NCI-H2171 treated with DMSO at 0.1 percent for 48 hours (cell line): ENCODE measurements at regions not wholly inside any gene's neighbourhood (a gene's known extent, or its start where the extent isn't known, plus 50 kb on each side); places are given as distances from the start of the nearest gene placed in this dataset.
A peak's percentile ranks its signal among the peaks of the same experiment; 100 is the strongest.

Source experiments
- DNase-seq: peaks from one replicate; lab custom pipeline; 2025; lab: John Stamatoyannopoulos, UW

DNA sequence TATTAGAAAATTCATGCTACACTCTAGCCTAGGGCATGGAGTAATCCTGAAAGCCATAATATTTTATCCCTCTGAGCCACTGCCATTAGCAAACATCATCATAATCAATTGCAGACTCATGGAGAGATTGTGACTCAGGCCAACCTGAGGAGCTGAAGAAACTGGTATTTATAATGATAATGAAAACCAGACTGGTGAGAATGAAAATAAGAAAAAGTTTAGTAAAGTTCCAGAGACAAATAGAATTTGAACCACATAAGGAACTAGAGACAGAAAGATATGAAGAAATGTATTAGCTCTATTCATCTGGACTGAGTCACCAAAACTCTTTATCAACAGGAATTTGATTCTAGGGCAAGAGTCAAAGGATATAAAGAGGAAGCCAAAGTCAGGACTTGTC lies 158.7 kb downstream of the DRD1 start:
- no peak for DNase-seq

DNA sequence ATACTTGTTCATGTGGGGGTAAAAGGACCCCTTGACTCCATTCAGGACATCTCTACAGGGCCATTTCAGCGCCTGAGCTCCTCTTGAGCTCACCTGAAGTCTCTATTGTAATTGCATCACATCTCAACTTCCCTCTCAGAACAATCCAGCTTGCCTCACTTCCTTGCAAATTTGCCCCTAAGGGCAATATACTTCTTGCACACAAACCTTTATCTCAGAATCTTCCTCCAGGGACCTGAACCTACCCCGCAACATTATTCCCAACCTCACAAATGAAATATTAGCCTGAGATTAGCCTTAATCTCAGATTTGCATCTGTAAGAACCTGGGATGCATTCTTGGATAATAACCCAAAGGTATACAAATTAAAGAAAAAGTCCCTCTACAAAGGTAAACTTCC lies 159.2 kb downstream of the DRD1 start:
- DNase-seq = no peak

DNA sequence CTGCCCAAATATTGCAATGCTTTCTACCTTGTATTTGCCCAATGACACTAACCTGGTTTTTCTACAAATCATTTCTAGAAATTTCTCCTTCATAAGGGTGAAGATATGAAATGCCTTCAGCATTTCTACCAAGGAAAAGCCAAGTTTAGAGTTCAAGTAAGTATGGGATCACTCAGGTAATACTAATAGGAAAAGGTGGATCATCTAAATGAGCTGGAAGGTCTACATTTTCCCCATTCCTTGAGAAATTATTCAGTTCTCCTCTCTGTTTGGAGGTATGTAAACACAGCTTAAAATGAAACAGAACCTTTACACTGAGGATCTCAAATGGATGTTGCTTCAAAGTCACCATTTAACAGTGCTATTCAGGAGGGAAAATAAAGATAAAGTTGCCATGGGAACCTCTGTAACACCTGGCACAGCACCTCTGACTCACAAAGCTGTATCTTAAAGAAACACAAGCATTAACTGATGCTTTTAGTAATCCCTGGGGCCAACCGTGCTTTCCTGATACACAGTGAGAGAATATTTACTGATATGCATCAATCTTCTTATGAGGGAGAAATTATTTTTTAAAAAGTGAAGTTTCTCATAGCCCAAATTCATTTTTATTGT lies 161.3 kb downstream of the DRD1 start:
- peak; percentile 18 for DNase-seq

DNA sequence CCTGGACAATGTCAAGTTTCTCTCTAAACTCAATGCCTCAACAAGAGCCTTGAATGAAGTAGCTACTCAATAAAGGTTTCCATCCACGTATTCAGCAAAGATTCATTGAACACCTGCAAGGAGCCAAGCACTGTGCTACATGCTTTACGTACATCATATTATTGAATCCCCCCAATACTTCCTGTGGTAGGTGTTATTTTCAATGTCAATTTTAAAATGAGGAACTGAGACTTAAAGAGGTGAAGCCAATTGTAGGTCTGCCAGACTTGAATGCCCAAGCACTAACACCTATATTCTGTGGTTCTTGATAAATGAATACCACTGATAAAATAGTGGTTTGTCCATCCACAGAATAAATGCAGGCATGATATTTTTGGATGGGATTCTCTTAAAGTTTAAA lies 162.3 kb downstream of the DRD1 start:
- DNase-seq = no peak

DNA sequence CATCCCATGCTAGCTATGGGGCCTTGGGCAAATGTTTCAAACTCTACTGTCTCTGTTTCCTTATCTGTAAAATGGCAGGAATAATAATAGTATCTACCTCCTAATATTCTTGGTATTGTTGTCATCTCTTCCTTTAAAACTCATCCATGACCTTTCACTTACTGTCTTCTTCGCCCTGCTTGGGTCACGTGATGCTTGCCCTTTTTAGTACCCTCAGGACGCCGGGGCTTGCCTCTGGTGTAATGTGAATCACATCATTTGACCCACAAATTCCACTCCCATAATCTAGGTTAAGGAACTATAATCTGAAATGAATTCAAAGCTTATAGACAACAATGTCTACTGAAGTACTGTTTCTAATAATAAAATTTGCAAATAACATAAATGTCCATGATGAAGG lies 162.7 kb downstream of the DRD1 start:
- no peak for DNase-seq

DNA sequence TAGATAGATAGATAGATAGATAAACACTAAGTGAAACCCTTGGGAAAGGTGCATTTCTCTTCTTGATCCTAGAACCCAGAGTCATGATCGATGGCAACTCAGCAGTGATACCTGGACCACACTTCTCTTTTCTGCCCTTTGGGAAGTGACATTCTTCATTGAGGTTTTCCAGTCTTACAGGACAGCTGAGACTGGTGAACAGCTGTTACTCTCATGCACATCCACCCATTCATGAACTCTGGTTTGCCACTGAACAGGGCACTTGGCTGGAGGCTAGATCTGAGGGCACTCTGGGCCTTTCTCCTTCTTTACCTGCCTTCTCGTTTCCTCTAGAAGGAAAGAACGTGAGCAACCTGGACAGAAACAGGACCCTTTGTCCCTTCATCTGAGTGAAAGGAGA lies 164.5 kb downstream of the DRD1 start:
- DNase-seq = no peak

DNA sequence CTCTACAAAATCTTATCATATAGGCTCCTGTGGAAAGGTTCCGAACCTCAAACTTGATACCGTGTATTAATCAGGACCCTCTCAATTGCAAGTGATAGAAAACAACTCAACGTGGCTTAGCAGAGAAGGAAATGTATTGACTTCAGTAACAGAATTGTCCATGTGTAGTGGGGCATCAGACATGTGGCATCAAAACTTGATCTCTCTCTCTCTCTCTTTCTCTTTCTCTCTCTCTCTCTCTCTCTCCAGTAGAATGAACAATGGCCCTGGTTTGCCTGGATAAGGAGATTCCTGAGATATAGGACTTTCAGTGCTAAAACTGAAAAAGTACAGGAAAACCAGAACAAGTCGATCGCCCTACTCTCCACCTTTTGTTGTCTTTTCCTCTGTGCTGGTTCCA lies 168.2 kb downstream of the DRD1 start:
- DNase-seq = no peak

DNA sequence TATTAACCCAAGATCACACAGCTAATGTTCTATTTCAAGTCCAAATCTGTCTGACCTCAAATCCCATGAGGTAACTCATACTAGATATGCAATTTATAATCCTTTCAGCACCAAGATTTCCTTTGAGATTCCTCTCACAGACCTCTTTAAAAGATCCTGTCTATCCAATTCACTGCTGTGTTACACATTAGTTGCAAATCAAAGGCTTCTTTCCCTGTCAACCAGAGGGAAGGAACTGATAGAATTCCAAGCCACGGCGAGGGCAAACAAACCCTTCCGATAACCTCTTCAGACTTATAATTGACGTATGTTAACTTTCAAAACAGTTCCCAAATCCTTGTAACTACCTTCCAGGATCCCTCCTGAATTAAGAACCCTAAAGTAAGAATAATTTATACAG lies 168.9 kb downstream of the DRD1 start:
- no peak for DNase-seq

DNA sequence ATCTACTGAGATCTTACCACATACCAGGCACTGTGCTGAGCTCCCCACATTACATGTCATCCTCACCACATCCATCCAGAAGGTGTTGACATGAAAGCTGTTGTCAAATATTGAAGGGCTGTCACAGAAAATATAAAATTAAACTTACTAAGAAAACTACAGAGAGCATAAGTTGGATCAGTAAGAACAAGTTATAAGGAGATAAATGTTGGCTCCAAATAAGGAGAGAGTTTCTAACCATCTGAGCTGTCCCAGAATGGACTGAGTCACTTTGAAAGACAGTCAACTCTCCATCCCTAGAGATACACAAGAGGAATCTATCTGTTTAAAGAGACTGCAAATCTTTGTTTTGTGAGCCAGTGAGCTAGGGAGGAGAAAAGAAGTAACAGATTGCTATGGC lies 169.8 kb downstream of the DRD1 start:
- DNase-seq = no peak

DNA sequence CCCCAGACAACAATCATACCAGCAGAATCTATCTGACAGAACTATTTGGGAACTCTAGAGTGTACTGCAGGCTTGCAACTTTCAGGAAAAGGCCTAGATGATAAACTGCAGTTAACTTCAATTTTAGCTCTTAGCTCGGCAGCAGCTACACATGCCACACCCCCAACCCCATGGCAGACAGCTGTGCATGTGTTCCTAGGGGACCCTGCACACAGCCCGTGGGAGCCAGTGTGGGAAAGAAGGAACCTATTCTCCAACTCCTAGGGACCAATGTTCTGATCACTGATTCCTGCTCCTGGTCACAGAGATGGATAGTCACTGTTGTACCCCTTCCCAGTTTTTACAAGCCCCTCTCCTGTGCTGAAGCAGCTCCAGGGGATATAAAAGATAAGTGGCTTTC lies 179.6 kb downstream of the DRD1 start:
- no peak for DNase-seq

DNA sequence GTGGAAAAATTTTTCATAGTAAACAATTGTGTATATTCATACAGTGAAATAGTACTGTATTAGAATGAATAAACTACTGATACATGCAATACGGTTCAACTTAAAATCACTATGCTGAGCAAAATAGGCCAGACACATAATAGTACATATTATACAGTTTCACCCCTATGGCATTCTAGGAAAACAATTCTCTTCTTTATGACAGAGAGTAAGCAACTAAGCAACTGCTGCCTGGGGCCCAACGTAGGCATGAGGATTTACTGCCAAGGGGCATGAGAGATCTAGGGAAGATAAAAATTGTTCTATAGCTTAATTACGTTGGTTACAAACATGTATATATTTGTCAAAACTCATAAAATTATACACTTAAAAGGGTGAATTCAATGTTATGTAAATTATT lies 180.2 kb downstream of the DRD1 start:
- no peak for DNase-seq

DNA sequence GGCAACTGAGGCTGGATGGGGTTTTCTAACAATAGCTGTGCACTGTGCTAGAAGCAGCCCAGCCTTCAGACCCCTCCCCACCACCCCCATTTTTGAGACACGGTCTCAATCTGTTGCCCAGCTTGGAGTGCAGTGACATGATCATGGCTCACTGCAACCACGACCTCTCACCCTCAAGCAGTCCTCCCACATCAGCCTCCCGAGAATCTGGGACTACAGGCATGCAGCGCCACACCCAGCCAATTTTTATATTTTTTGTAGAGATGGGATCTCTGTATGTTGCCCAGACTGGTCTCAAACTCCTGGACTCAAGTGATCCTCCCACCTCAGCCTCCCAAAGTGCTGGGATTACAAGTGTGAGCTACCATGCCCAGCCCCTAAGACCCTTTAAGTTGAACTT lies 182.5 kb downstream of the DRD1 start:
- DNase-seq = no peak

DNA sequence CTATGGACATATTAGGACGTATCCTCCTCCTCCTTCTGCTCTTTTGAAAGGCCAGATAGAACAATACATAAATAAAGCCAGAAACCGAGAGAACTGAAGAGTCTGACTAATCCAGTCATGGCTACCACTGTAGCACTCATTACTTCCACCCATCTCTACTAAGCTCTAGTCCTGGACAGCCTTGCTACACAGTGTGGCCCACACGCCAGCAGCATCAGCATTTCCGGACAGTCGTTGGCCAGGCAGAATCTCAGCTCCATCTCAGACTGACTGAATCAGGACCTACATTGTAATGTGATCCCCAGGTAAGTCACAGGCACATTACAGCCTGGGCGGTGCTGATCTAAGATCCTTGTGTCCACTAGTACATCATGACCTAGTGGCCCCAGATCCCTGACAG lies 182.9 kb downstream of the DRD1 start:
- no peak for DNase-seq

DNA sequence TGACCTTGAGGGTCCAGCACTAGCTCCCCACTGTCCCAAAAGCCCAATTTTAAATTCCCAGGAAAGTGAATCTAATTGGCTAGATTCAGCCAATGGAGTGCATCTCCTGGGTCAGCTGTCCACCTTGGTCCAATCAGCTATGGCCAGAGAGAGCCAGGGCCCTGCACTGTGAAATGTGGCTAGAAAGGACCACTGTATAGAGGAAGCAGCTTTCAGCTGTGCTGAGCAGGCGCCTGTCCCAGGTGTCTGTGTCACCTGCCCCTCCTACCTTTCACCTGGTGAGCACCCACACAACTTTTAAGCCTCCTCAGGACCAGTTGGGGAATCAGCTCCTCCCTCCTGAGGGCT lies 186.2 kb downstream of the DRD1 start:
- no peak for DNase-seq

DNA sequence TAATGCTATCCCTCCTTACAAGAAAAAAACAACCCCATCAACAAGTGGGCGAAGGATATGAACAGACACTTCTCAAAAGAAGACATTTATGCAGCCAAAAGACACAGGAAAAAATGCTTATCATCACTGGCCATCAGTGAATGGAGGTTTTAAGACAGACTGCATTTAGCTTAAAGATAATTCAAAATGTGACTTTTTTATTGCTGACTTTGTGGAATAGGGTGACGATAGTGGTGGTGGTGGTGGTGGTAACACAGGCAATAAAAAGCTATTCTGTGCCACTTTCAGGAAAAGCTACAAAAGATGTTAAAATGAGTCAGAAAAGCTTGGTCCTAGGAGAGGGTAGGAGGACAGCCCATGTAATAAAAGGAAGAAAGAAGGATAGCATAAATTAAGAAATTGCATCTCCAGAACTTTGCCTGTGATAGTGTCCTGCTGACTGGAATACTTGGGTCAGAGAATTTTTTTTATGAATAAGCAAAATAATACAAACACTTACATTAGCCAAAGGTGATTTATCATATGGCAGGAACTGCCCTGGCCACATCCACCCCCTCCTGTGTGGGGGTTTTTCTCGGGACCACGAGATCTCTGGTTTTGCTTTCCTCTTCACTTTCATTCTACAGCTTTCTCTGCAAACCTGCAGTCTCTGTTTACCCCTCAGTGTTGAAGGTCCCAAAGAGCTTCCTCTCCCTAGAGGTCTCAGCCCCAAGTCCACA lies 186.7 kb downstream of the DRD1 start:
- DNase-seq = no peak

DNA sequence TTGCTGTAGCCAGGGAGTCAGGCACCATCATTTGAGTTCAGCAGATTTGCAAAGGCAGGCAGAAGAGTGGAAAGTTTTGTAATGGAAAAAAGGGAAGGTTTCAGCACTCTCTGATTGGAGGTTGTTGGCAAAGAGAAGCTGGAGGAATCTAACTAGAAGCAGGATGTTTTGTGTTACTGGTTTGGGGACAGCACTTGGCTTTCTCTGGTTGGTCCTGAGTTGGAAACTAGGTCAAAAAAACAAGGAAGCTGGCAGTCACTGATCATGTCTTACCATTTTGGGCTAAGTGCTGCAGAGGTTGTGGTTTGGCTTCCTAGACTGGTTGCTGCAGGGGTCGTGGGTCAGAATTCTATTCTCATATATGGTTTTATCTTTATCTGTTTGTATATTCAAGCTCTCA lies 189.8 kb downstream of the DRD1 start:
- no peak for DNase-seq

DNA sequence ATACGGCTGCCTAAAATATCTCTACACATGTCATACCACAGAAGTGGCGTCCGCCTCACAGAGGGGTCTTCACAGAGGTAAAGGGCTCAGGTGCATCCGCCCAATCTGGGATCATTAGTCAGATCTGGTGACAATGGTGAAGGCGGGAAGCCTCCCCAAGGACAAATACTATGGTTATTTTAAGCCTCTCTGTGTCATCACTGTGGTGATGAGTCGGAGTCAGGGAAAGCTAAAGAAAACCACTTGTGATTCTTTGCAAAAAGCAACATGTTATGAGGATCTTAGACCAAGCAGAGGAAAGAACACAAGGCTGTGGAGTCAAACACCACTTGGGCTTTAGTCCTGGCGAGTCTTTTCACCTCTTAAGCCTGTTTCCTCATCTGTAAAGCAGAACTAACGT lies 190.4 kb downstream of the DRD1 start:
- DNase-seq = no peak

DNA sequence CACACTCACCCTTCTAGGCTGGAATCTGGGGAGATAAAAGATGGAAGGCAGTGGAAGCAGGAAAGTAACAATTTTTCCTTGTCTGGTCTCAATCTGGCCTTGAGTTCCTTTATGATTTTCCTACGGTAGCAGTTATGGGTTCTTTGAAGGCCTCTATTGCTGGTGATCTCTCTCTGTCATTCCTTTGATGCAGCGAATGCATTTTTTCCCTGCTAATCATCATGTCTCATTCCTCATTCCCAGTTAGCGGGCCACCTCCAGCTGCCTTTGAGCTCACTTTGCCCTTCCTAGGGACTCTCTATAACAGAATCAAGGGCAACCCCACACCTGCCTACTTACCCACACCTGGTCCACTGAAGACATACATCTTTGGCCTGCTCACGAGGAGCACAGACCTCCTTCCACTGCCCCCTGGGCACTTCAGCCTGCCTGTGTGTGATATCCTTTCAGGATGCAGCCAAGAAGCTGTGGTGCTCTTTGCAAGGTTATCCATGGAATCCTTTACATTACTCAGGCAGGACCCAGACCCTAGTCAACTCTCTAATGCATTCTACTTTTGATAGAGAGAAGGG lies 191.7 kb downstream of the DRD1 start:
- no peak for DNase-seq

DNA sequence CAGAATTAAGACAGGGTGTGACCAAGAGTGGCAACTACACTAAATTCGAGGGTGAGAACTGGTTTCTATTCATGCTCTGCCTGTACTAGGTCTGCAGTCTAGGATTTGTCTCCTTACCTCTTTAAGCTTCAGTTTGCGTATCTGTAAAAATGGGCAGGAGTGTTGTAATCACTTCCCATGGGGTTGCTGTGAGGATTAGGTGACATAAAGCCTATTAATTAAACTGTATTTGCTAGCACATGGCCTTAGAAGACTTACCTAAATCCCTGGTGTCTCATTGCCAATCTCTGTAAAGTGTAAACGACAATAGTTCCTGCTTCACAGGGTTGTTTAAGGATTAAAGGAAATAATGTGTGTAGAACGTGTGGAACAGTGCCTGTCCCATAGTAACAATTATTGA lies 193.6 kb downstream of the DRD1 start:
- DNase-seq = no peak

DNA sequence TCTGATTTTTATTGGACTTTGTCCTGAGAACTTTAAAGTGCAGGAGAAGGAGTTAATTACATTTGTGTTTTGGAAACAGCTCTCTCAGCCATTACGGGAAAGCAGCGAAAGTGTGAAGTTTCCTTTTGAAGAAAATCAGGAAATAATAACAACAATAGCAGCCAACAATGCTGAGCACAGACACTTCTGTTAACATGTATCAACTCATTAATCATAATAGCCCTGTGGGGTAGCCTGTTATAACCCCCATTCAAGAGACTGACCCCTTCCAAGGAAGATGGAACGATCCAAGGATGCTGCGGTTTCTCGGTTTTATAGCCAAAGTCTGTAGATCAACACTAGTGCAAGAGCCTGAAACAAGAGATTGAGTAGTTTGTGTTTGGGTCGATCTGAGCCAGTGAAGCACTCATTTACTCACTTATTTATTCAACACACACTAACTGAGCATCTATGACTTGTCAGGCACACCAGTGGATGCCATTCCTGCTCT lies 195.5 kb downstream of the DRD1 start:
- DNase-seq = no peak

DNA sequence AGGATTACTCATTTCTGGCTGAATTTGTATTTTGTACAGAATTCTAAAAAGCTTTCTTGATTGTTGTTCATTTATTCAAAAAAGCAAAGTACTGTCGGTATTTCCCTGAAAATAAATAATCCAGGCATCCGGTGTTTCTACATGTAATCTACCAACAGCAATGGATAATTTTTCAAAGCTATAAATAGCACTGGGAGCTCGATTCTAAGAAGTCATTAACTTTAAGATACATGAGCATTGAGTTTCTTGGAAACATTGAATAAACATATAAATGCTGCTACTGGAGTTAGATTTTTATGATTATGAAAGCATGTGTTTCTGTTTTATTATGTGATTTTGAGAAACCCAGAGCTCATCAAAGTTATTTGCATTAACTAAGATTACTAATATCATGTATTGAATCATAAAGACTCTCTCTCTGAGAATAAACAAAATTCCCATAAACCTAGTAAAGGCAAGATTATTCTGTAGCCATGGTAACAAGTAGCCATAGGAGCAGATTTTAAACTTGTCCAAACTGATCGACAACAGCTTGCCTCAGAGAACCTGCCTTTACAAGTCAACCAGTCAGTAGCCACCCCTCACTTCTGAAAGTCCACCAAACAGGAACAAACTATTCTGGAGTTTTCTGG lies 197.0 kb downstream of the DRD1 start:
- DNase-seq = no peak

DNA sequence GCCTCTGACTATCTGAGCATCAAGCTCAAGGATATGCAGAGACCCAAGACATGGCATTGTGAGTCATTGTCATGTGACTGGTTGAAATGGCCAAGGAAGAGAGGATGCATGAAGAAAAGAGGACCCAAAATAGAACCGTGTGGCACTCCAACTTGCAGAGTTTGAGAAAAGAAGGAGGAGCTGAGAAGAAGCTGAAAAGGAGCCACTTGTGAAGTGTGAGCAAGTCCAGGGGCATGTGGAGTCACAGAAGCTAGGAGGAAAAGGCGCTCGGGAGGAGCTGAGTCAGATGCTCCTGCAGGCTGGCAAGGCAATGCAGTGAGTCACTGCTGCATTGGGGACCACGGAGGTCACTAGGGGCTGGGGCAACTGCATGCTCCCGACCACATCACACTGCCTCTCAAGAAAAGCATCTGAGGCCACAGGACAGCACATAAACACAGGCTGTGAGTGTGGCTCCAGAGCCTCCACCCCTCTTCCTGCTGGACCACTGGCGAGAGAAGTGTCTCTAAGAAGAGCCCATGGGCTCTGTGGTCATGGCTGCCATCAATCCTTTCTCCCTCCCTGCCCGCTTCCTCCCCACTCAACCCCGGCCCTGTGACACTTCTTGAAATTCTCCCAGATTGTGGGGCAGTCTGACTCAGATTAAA lies 197.6 kb downstream of the DRD1 start:
- no peak for DNase-seq

DNA sequence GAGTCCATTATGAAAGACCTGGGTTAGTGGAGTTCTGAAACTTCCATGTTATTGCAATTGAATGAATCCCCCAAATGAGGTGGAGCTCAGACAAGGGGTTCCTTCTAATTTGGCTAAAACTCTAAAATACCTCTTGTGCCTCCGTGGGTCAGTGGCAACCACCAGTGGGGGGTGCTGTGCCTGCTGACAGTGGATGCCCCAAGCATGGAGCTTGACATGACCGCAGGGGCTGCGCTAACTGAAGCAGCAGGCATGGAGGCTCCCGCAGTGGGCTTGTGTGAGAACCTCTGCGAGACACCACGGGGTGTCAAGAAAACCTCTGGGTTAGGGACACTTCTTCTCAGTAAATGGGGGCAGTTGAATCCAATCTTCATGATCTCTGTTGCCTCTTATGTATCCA lies 200.5 kb downstream of the DRD1 start:
- DNase-seq = no peak
